Cerebellar cortex (tissue), 1 donor: ENCODE measurements at regions not wholly inside any gene's neighbourhood (a gene's known extent, or its start where the extent isn't known, plus 50 kb on each side); places are given as distances from the start of the nearest gene placed in this dataset.

Source experiments
- DNase-seq: peaks from one replicate; pipeline ENCODE4 v3.0.0-alpha.2; 2015; ENCODE audit warnings: low spot score

- DNase-seq: no peak
These were observed 206.5 kb upstream of the BMP2 start for GRCh38 chr20:6560978-6561377.

GRCh38 chr20:6559791-6560190, 207.7 kb upstream of the BMP2 start:
- DNase-seq: no peak

- no peak for DNase-seq
These were observed 209.1 kb upstream of the BMP2 start for GRCh38 chr20:6558341-6558740.

- DNase-seq: no peak
These were observed 233.6 kb upstream of the BMP2 start for GRCh38 chr20:6533761-6534479.

- no peak for DNase-seq
These were observed 234.1 kb upstream of the BMP2 start for GRCh38 chr20:6533351-6533750.

GRCh38 chr20:6530779-6531315, 236.6 kb upstream of the BMP2 start:
- no peak for DNase-seq

- no peak for DNase-seq
These were observed 237.2 kb upstream of the BMP2 start for GRCh38 chr20:6530254-6530653.

- no peak for DNase-seq
These were observed 241.8 kb upstream of the BMP2 start for GRCh38 chr20:6525447-6526303.

- DNase-seq: no peak
These were observed 243.2 kb upstream of the BMP2 start for GRCh38 chr20:6524305-6524704.

- DNase-seq: no peak
These were observed 247.9 kb upstream of the BMP2 start for GRCh38 chr20:6519556-6519955.

- no peak for DNase-seq
These were observed 252.2 kb upstream of the BMP2 start for GRCh38 chr20:6515261-6515660.

- no peak for DNase-seq
These were observed 253.9 kb upstream of the BMP2 start for GRCh38 chr20:6513599-6513998.

- DNase-seq: no peak
These were observed 258.1 kb upstream of the BMP2 start for GRCh38 chr20:6509374-6509773.

GRCh38 chr20:6506906-6507305, 260.6 kb upstream of the BMP2 start:
- DNase-seq: no peak

GRCh38 chr20:6504826-6505225, 262.7 kb upstream of the BMP2 start:
- no peak for DNase-seq

GRCh38 chr20:6504179-6504578, 263.3 kb upstream of the BMP2 start:
- DNase-seq: no peak

GRCh38 chr20:6502999-6503398, 264.5 kb upstream of the BMP2 start:
- no peak for DNase-seq

GRCh38 chr20:6502219-6502618, 265.3 kb upstream of the BMP2 start:
- no peak for DNase-seq

- DNase-seq: no peak
These were observed 266.4 kb upstream of the BMP2 start for GRCh38 chr20:6501061-6501460.

GRCh38 chr20:6499566-6499965, 267.9 kb upstream of the BMP2 start:
- no peak for DNase-seq

GRCh38 chr20:6496874-6497273, 270.6 kb upstream of the BMP2 start:
- DNase-seq: no peak

GRCh38 chr20:6495907-6496306, 271.6 kb upstream of the BMP2 start:
- DNase-seq: no peak
